GM12878 (cell line): ENCODE measurements at regions not wholly inside any gene's neighbourhood (a gene's known extent, or its start where the extent isn't known, plus 50 kb on each side); places are given as distances from the start of the nearest gene placed in this dataset.

Experiments
- ATAC-seq: fragments of 200-7000 bp; cut with Tn5 transposase; 3 replicates; pipeline ENCODE4 v1.9.1; 2020; ENCODE audit warnings: mild to moderate bottlenecking, moderate library complexity
- BruUV-seq: library from RNA; stranded (reverse); fragments of 400-500 nt; replicated peaks from 2 replicates; lab custom pipeline; 2021; lab: Mats Ljungman, UMichigan
- CTCF ChIA-PET: fragments of 300-600 bp; sonication (Branson Sonifier 250); formaldehyde crosslinking; extraction: SDS; loops from one replicate; lab custom pipeline; 2021; ENCODE audit warnings: inconsistent platforms; lab: Yijun Ruan, JAX
- POLR2A ChIA-PET: fragments of 350-600 bp; formaldehyde crosslinking; extraction: SDS; loops from one replicate; lab custom pipeline; 2021; ENCODE audit warnings: inconsistent platforms; lab: Charles Lee
- RAD21 ChIA-PET: fragments of 300-600 bp; sonication (Branson Sonifier 250); formaldehyde crosslinking; loops from one replicate; lab custom pipeline; 2023; ENCODE audit warnings: antibody characterized with exemption; ENCODE audit not compliant: unreplicated experiment; lab: Charles Lee
- SMC1A ChIA-PET: fragments of 300-600 bp; sonication (Branson Sonifier 250); formaldehyde crosslinking; loops from one replicate; lab custom pipeline; 2023; ENCODE audit not compliant: unreplicated experiment, uncharacterized antibody; lab: Charles Lee
- DNase-seq: peaks from one replicate; pipeline ENCODE4 v3.0.0-alpha.2; 2011; ENCODE audit warnings: low read depth, low spot score
- FAIRE-seq: peaks from 3 replicates; lab custom pipeline; 2011; peaks lifted over from hg19 to GRCh38; lab: Jason Lieb, UNC
- H2AFZ ChIP-seq: 2 replicates; pipeline ENCODE4 v1.6.0; 2011; ENCODE audit warnings: low read depth, low read length, control low read depth; ENCODE audit not compliant: control insufficient read depth
- H3K27ac ChIP-seq: 2 replicates; pipeline ENCODE4 v1.5.1; 2011; ENCODE audit warnings: control low read depth; ENCODE audit not compliant: control insufficient read depth, insufficient read depth
- H3K27me3 ChIP-seq, 2 experiments: replicated peaks in 1 of 2; 2 replicates each; pipeline versions ENCODE4 v1.6.0 to v1.6.1; 2011; ENCODE audit warnings: low read length in 1 of 2; ENCODE audit not compliant: control insufficient read depth in 2 of 2, insufficient read depth in 2 of 2
- H3K36me3 ChIP-seq, 2 experiments: 2 replicates each; pipeline ENCODE4 v1.5.1; 2011; ENCODE audit warnings: low read length in 1 of 2; ENCODE audit not compliant: control insufficient read depth in 2 of 2, insufficient read depth in 2 of 2
- H3K4me1 ChIP-seq: 2 replicates; pipeline ENCODE4 v1.6.1; 2011; ENCODE audit warnings: mild to moderate bottlenecking, low read length, moderate library complexity, mixed read lengths; ENCODE audit not compliant: control insufficient read depth, insufficient read depth
- H3K4me2 ChIP-seq: 2 replicates; pipeline ENCODE4 v1.6.0; 2011; ENCODE audit warnings: control low read depth; ENCODE audit not compliant: control insufficient read depth, insufficient read depth
- H3K4me3 ChIP-seq: fragments of 200-600 bp; sonication (generic); 2 replicates; pipeline ENCODE4 v1.5.1; 2016
- H3K79me2 ChIP-seq: 2 replicates; pipeline ENCODE4 v1.6.0; 2011; ENCODE audit warnings: low read length; ENCODE audit not compliant: control insufficient read depth, insufficient read depth
- H3K9ac ChIP-seq: 2 replicates; pipeline ENCODE4 v1.8.0; 2011; ENCODE audit warnings: low read length, control low read depth, mixed read lengths; ENCODE audit not compliant: control insufficient read depth, insufficient read depth
- H3K9me3 ChIP-seq: replicated peaks from 3 replicates; pipeline ENCODE4 v1.5.1; 2011; ENCODE audit warnings: mild to moderate bottlenecking, low read length; ENCODE audit not compliant: control insufficient read depth, insufficient read depth
- H4K20me1 ChIP-seq: 2 replicates; pipeline ENCODE4 v1.6.0; 2011; ENCODE audit not compliant: control insufficient read depth, insufficient read depth
- CBX3 ChIP-seq: fragments of 200-600 bp; sonication (generic); IDR thresholded peaks from 2 replicates; pipeline ENCODE4 v1.6.1; 2016; ENCODE audit warnings: low read depth, borderline replicate concordance
- EP300 ChIP-seq, 2 experiments: fragments of 150-350 bp in 1 of 2; IDR thresholded peaks; 2 replicates each; pipeline ENCODE4 v1.6.1; 2011 to 2012; ENCODE audit warnings: low read depth in 2 of 2, low read length in 2 of 2, borderline replicate concordance in 1 of 2, improper control_type of control experiment in 1 of 2, inconsistent platforms in 1 of 2; ENCODE audit not compliant: control insufficient read depth in 1 of 2
- NBN ChIP-seq: fragments of 450-650 bp; IDR thresholded peaks from 2 replicates; pipeline ENCODE4 v1.6.1; 2016
- NR2C1 ChIP-seq: fragments of 450-650 bp; IDR thresholded peaks from 2 replicates; pipeline ENCODE4 v1.6.1; 2017; ENCODE audit warnings: antibody characterized with exemption, mild to moderate bottlenecking, moderate library complexity
- NRF1 ChIP-seq: conservative IDR thresholded peaks from 2 replicates; pipeline ENCODE4 v1.6.1; 2011; ENCODE audit warnings: mild to moderate bottlenecking, low read depth, low read length, improper control_type of control experiment
- PAX5 ChIP-seq: IDR thresholded peaks from 2 replicates; pipeline ENCODE4 v1.6.1; 2011; ENCODE audit warnings: low read depth, low read length, borderline replicate concordance
- RAD21 ChIP-seq: IDR thresholded peaks from 2 replicates; pipeline ENCODE4 v1.6.1; 2011; ENCODE audit warnings: mild to moderate bottlenecking, low read depth, low read length, moderate library complexity; ENCODE audit not compliant: insufficient read depth
- SIX5 ChIP-seq: IDR thresholded peaks from 2 replicates; pipeline ENCODE4 v1.6.1; 2011; ENCODE audit warnings: mild to moderate bottlenecking, low read depth, low read length, moderate library complexity; ENCODE audit not compliant: severe bottlenecking
- SMAD5 ChIP-seq: IDR thresholded peaks from 2 replicates; pipeline ENCODE4 v1.6.1; 2016; ENCODE audit warnings: antibody characterized with exemption, low read depth
- SREBF2 ChIP-seq: IDR thresholded peaks from 2 replicates; pipeline ENCODE4 v1.6.1; 2012; ENCODE audit warnings: mild to moderate bottlenecking, low read length
- TCF7 ChIP-seq: IDR thresholded peaks from 2 replicates; pipeline ENCODE4 v1.6.1; 2014; ENCODE audit warnings: antibody characterized with exemption, borderline replicate concordance
- YBX1 ChIP-seq: fragments of 450-650 bp; IDR thresholded peaks from 2 replicates; pipeline ENCODE4 v1.6.1; 2016; ENCODE audit warnings: antibody characterized with exemption
- WGBS: methylation state at CpG from one replicate; pipeline ENCODE4 v1.1.6; 2016; ENCODE audit warnings: low lambda C conversion rate; ENCODE audit not compliant: insufficient replicate concordance, insufficient coverage; ENCODE audit errors: missing lambda C conversion rate; 5-methylcytosine and 5-hydroxymethylcytosine counted together
- in situ Hi-C: fragments of 300-500 bp; cut with MboI; formaldehyde crosslinking; loops from 9 replicates; pipeline ENCODE4 v1.14.3; 2018; ENCODE audit warnings: mixed read lengths
- intact Hi-C: fragments of 100-400 bp; cut with micrococcal nuclease; formaldehyde crosslinking; loops from one replicate; pipeline ENCODE4 v1.14.2; 2022; ENCODE audit not compliant: unreplicated experiment
- TF ChIP-seq, protein P1 (sequence below): fragments of 450-650 bp; IDR thresholded peaks from 2 replicates; pipeline ENCODE4 v1.6.1; 2017; ENCODE audit warnings: mild to moderate bottlenecking, moderate library complexity
- TF ChIP-seq, protein P2 (sequence below), 3 experiments: IDR thresholded peaks in 2 of 3; conservative IDR thresholded peaks in 1 of 3; 2 replicates each; pipeline ENCODE4 v1.5.1; 2011; ENCODE audit warnings: low read depth in 3 of 3, low read length in 3 of 3, mild to moderate bottlenecking in 3 of 3, control low read depth in 2 of 3, moderate library complexity in 2 of 3, inconsistent platforms in 1 of 3, mixed read lengths in 1 of 3; ENCODE audit not compliant: control insufficient read depth in 2 of 3, insufficient read depth in 1 of 3; ENCODE audit errors: extremely low read depth in 1 of 3
- TF ChIP-seq, protein P3 (sequence below): fragments of 450-650 bp; IDR thresholded peaks from 2 replicates; pipeline ENCODE4 v1.6.1; 2017; ENCODE audit warnings: antibody characterized with exemption, mild to moderate bottlenecking, moderate library complexity
- TF ChIP-seq, protein P4 (sequence below): IDR thresholded peaks from 2 replicates; pipeline ENCODE4 v1.6.1; 2012; ENCODE audit warnings: low read depth, low read length, improper control_type of control experiment

DNA sequence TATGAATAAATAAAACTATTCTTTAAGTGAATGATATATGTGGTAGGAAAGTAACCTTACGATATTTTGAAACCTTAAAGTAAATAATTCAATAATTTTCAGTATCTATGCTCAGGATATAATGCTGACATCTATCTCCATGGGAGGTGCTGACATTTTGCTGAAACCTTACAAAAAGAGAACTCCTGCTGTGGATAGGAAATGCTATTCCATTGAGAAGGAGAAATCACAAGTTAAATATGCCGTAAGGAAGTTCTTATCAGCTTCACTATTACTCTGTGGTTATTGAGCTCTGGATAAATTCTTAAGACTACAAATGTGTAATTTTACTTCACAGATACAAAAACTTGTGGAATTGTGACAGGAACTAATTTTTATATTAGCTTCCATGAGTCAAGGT lies 722.1 kb downstream of the TMTC2 start:
- whole genome bisulfite sequencing: 49% methylated on average over 2 of the region's 2 CpGs
- Histone ChIP-seq H3K9ac (no peak overlapping the region), H3K4me1 (no peaks in the 10 kb centered on the region), H3K79me2 (no peaks in the 10 kb centered on the region), H2AFZ (no peak overlapping the region), H3K4me2 (no peak overlapping the region), H3K9me3 (no peaks in the 10 kb centered on the region), H3K27ac (no peak overlapping the region), H3K27me3 (no peaks in the 10 kb centered on the region), H3K36me3 (no peaks in the 10 kb centered on the region), H4K20me1 (no peaks in the 10 kb centered on the region), H3K4me3 (no peak overlapping the region)
- ChIA-PET RAD21 (no interaction called here), SMC1A (interaction anchor here (0.6 to 1.1 kb wide), 2 partner anchors 268 to 828 kb away, joined by 3 read pairs; no protein-coding TSS in a partner anchor), POLR2A (no interaction called here), CTCF (no interaction called here)
- no TSS peak for BruUV-seq
- DNase-seq (no peak), FAIRE-seq (no peak), ATAC-seq (no peak)
- in situ Hi-C loops: no loop called here
- TF ChIP-seq, protein P1, sequence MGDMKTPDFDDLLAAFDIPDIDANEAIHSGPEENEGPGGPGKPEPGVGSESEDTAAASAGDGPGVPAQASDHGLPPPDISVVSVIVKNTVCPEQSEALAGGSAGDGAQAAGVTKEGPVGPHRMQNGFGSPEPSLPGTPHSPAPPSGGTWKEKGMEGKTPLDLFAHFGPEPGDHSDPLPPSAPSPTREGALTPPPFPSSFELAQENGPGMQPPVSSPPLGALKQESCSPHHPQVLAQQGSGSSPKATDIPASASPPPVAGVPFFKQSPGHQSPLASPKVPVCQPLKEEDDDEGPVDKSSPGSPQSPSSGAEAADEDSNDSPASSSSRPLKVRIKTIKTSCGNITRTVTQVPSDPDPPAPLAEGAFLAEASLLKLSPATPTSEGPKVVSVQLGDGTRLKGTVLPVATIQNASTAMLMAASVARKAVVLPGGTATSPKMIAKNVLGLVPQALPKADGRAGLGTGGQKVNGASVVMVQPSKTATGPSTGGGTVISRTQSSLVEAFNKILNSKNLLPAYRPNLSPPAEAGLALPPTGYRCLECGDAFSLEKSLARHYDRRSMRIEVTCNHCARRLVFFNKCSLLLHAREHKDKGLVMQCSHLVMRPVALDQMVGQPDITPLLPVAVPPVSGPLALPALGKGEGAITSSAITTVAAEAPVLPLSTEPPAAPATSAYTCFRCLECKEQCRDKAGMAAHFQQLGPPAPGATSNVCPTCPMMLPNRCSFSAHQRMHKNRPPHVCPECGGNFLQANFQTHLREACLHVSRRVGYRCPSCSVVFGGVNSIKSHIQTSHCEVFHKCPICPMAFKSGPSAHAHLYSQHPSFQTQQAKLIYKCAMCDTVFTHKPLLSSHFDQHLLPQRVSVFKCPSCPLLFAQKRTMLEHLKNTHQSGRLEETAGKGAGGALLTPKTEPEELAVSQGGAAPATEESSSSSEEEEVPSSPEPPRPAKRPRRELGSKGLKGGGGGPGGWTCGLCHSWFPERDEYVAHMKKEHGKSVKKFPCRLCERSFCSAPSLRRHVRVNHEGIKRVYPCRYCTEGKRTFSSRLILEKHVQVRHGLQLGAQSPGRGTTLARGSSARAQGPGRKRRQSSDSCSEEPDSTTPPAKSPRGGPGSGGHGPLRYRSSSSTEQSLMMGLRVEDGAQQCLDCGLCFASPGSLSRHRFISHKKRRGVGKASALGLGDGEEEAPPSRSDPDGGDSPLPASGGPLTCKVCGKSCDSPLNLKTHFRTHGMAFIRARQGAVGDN: no peak
- no peak for TF ChIP-seq PAX5
- no peak for TF ChIP-seq TCF7
- no peak for TF ChIP-seq YBX1
- TF ChIP-seq, protein P2, sequence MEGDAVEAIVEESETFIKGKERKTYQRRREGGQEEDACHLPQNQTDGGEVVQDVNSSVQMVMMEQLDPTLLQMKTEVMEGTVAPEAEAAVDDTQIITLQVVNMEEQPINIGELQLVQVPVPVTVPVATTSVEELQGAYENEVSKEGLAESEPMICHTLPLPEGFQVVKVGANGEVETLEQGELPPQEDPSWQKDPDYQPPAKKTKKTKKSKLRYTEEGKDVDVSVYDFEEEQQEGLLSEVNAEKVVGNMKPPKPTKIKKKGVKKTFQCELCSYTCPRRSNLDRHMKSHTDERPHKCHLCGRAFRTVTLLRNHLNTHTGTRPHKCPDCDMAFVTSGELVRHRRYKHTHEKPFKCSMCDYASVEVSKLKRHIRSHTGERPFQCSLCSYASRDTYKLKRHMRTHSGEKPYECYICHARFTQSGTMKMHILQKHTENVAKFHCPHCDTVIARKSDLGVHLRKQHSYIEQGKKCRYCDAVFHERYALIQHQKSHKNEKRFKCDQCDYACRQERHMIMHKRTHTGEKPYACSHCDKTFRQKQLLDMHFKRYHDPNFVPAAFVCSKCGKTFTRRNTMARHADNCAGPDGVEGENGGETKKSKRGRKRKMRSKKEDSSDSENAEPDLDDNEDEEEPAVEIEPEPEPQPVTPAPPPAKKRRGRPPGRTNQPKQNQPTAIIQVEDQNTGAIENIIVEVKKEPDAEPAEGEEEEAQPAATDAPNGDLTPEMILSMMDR (IDR thresholded peaks at IDR 0.05 in 2 of 3, conservative IDR thresholded peaks at IDR 0.05 in 1 of 3; ENCODE audit: control insufficient read depth in 2 of 3, extremely low read depth in 1 of 3, insufficient read depth in 1 of 3, low read depth in 3 of 3, low read length in 3 of 3): no peak
- TF ChIP-seq, protein P3, sequence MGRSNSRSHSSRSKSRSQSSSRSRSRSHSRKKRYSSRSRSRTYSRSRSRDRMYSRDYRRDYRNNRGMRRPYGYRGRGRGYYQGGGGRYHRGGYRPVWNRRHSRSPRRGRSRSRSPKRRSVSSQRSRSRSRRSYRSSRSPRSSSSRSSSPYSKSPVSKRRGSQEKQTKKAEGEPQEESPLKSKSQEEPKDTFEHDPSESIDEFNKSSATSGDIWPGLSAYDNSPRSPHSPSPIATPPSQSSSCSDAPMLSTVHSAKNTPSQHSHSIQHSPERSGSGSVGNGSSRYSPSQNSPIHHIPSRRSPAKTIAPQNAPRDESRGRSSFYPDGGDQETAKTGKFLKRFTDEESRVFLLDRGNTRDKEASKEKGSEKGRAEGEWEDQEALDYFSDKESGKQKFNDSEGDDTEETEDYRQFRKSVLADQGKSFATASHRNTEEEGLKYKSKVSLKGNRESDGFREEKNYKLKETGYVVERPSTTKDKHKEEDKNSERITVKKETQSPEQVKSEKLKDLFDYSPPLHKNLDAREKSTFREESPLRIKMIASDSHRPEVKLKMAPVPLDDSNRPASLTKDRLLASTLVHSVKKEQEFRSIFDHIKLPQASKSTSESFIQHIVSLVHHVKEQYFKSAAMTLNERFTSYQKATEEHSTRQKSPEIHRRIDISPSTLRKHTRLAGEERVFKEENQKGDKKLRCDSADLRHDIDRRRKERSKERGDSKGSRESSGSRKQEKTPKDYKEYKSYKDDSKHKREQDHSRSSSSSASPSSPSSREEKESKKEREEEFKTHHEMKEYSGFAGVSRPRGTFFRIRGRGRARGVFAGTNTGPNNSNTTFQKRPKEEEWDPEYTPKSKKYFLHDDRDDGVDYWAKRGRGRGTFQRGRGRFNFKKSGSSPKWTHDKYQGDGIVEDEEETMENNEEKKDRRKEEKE: no peak
- no peak for TF ChIP-seq SMAD5
- no peak for TF ChIP-seq CBX3
- no peak for TF ChIP-seq NRF1
- TF ChIP-seq NR2C1: no peak
- TF ChIP-seq NBN: no peak
- TF ChIP-seq, protein P4, sequence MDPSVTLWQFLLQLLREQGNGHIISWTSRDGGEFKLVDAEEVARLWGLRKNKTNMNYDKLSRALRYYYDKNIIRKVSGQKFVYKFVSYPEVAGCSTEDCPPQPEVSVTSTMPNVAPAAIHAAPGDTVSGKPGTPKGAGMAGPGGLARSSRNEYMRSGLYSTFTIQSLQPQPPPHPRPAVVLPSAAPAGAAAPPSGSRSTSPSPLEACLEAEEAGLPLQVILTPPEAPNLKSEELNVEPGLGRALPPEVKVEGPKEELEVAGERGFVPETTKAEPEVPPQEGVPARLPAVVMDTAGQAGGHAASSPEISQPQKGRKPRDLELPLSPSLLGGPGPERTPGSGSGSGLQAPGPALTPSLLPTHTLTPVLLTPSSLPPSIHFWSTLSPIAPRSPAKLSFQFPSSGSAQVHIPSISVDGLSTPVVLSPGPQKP: no peak
- TF ChIP-seq EP300 (IDR thresholded peaks at IDR 0.05; ENCODE audit: borderline replicate concordance in 1 of 2, control insufficient read depth in 1 of 2, low read depth in 2 of 2, low read length in 2 of 2): no peak
- no peak for TF ChIP-seq SIX5
- no peak for TF ChIP-seq RAD21
- TF ChIP-seq SREBF2: no peak
- intact Hi-C loops: no loop called here
